ENCODE measurements at regions not wholly inside any gene's neighbourhood (a gene's known extent, or its start where the extent isn't known, plus 50 kb on each side); places are given as distances from the start of the nearest gene placed in this dataset.
A peak's percentile ranks its signal among the peaks of the same experiment; 100 is the strongest.
"Not testable (repeated sequence)": the region's sequence is repeated elsewhere in the genome, so short reads cannot be mapped to it uniquely, and the experiment has no call there.

GRCh38 chr11:92168936-92169335 is 55.7 kb upstream of the FAT3 start:
- no peak for DNase-seq

- no peak for DNase-seq
These were observed 57.0 kb upstream of the FAT3 start for GRCh38 chr11:92167571-92167970.

- no peak for DNase-seq
These were observed 58.3 kb upstream of the FAT3 start for GRCh38 chr11:92166335-92166734.

- DNase-seq, result no peak
These were observed 60.7 kb upstream of the FAT3 start for GRCh38 chr11:92163879-92164278.

GRCh38 chr11:92162776-92163175 is 61.8 kb upstream of the FAT3 start:
- no peak for DNase-seq

GRCh38 chr11:92159931-92160330 is 64.7 kb upstream of the FAT3 start:
- no peak for DNase-seq

- not testable (repeated sequence) for DNase-seq
These were observed 67.2 kb upstream of the FAT3 start for GRCh38 chr11:92157390-92157789.

GRCh38 chr11:92154611-92155010 is 70.0 kb upstream of the FAT3 start:
- no peak for DNase-seq

- DNase-seq, result no peak
These were observed 70.5 kb upstream of the FAT3 start for GRCh38 chr11:92154110-92154509.

- DNase-seq, result no peak
These were observed 71.1 kb upstream of the FAT3 start for GRCh38 chr11:92153542-92153941.

GRCh38 chr11:92152245-92152644 is 72.4 kb upstream of the FAT3 start:
- DNase-seq, result no peak

GRCh38 chr11:92149996-92150395 is 74.6 kb upstream of the FAT3 start:
- DNase-seq, result no peak

GRCh38 chr11:92141725-92142124 is 82.9 kb upstream of the FAT3 start:
- DNase-seq, result no peak

- no peak for DNase-seq
These were observed 83.5 kb upstream of the FAT3 start for GRCh38 chr11:92141159-92141558.

GRCh38 chr11:92140021-92140420 is 84.6 kb upstream of the FAT3 start:
- DNase-seq, result no peak

GRCh38 chr11:92138296-92138695 is 86.3 kb upstream of the FAT3 start:
- no peak for DNase-seq

- no peak for DNase-seq
These were observed 86.9 kb upstream of the FAT3 start for GRCh38 chr11:92137747-92138146.

GRCh38 chr11:92136797-92137196 is 87.8 kb upstream of the FAT3 start:
- peak; percentile 8 for DNase-seq

GRCh38 chr11:92131289-92131865 is 93.2 kb upstream of the FAT3 start:
- no peak for DNase-seq

- DNase-seq, result no peak
These were observed 94.2 kb upstream of the FAT3 start for GRCh38 chr11:92130421-92130831.

GRCh38 chr11:92129811-92130210 is 94.8 kb upstream of the FAT3 start:
- DNase-seq, result no peak

GRCh38 chr11:92128026-92128425 is 96.6 kb upstream of the FAT3 start:
- DNase-seq, result no peak

- DNase-seq, result no peak
These were observed 99.3 kb upstream of the FAT3 start for GRCh38 chr11:92125321-92125720.

- DNase-seq, result no peak
These were observed 101.1 kb upstream of the FAT3 start for GRCh38 chr11:92123540-92123939.

GRCh38 chr11:92122561-92122960 is 102.1 kb upstream of the FAT3 start:
- DNase-seq, result peak; percentile 26

GRCh38 chr11:92111287-92111686 is 113.3 kb upstream of the FAT3 start:
- no peak for DNase-seq
